Small intestine (tissue), 7 donors: ENCODE measurements at regions not wholly inside any gene's neighbourhood (a gene's known extent, or its start where the extent isn't known, plus 50 kb on each side); places are given as distances from the start of the nearest gene placed in this dataset.
"Not testable (repeated sequence)": the region's sequence is repeated elsewhere in the genome, so short reads cannot be mapped to it uniquely, and the experiment has no call there.

Source experiments
- DNase-seq, 2 donors: peaks; one replicate each; pipeline versions ENCODE4 v3.0.0 to v3.0.0-alpha.2; 2013
- FAIRE-seq: peaks from 2 replicates; lab custom pipeline; 2012; peaks lifted over from hg19 to GRCh38; lab: Jason Lieb, UNC
- H3K27ac ChIP-seq, 3 donors: one replicate each; pipeline ENCODE4 v1.5.1; 2013; ENCODE audit warnings: low read length in 2 of 3, mild to moderate bottlenecking in 2 of 3, control low read depth in 1 of 3, inconsistent platforms in 1 of 3, low read depth in 1 of 3, moderate library complexity in 1 of 3
- H3K27me3 ChIP-seq, 3 donors: one replicate each; pipeline ENCODE4 v1.6.1; 2013; ENCODE audit warnings: low read length in 3 of 3, inconsistent platforms in 1 of 3; ENCODE audit not compliant: control insufficient read depth in 3 of 3, insufficient read depth in 3 of 3
- H3K36me3 ChIP-seq, 3 donors: one replicate each; pipeline ENCODE4 v1.6.1; 2013; ENCODE audit warnings: low read length in 3 of 3, inconsistent platforms in 1 of 3, low read depth in 1 of 3, mild to moderate bottlenecking in 1 of 3, moderate library complexity in 1 of 3; ENCODE audit not compliant: control insufficient read depth in 3 of 3, insufficient read depth in 2 of 3
- H3K4me1 ChIP-seq, 3 donors: one replicate each; pipeline ENCODE4 v1.6.1; 2013; ENCODE audit warnings: low read length in 2 of 3, inconsistent platforms in 1 of 3, low read depth in 1 of 3, mild to moderate bottlenecking in 1 of 3, moderate library complexity in 1 of 3; ENCODE audit not compliant: control insufficient read depth in 3 of 3, insufficient read depth in 2 of 3
- H3K4me3 ChIP-seq, 3 donors: one replicate each; pipeline ENCODE4 v1.5.1; 2013; ENCODE audit warnings: low read length in 3 of 3, control low read depth in 1 of 3, inconsistent platforms in 1 of 3, low read depth in 1 of 3, mild to moderate bottlenecking in 1 of 3, moderate library complexity in 1 of 3
- H3K9me3 ChIP-seq, 2 donors: one replicate each; pipeline ENCODE4 v1.6.1; 2013; ENCODE audit warnings: low read depth in 1 of 2, low read length in 1 of 2; ENCODE audit not compliant: control insufficient read depth in 2 of 2, insufficient read depth in 1 of 2
- WGBS, 3 donors: extraction: QIAGEN DNeasy Blood & Tissue Kit; methylation state at CpG; one replicate each; pipeline ENCODE4 v1.1.7; 2013; 5-methylcytosine and 5-hydroxymethylcytosine counted together
- donor health status: healthy with polysubstance abuse.
- donor health status: control.
- donor health status: control.
- donor health status: Bipolar disorder and iron deficiency.
- donor health status: healthy.

- no peak for FAIRE-seq
- H3K36me3 ChIP-seq, result no peaks in the 10 kb centered on the region
- 70 to 79% (median 73%) methylated on average over 5 of the region's 5 CpGs for WGBS, 3 donors
- H3K27ac ChIP-seq, result no peak overlapping the region
- H3K9me3 ChIP-seq, result peaks cover 0 to 4% of the 10 kb centered on the region in 2 donors
- DNase-seq, result peak in 1 of 2 donors; percentile 18
- H3K4me3 ChIP-seq, result no peak overlapping the region
- no peaks in the 10 kb centered on the region for H3K4me1 ChIP-seq
- H3K27me3 ChIP-seq, result no peaks in the 10 kb centered on the region
Measured at GRCh38 chr11:69588270-69588669, 52.7 kb upstream of the CCND1 start.

DNA sequence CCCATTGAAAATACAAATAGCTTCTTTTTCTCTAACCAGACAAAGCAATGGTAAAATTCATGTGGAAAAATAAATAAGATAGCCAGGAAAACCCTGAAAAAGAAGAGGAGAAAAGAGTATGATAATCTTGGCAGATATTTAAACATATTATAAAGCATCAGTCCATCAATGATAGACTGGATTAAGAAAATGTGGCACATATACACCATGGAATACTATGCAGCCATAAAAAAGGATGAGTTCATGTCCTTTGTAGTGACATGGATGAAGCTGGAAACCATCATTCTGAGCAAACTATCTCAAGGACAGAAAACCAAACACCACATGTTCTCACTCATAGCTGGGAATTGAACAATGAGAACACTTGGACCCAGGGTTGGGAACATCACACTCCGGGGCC, 50.9 kb upstream of the CCND1 start:
- not testable (repeated sequence) for H3K27ac ChIP-seq, H3K4me1 ChIP-seq, H3K36me3 ChIP-seq, H3K4me3 ChIP-seq, FAIRE-seq, DNase-seq, H3K27me3 ChIP-seq, H3K9me3 ChIP-seq
- WGBS, 3 donors, result 88 to 100% (median 97%) methylated on average over 1 of the region's 1 CpG
